Heart right ventricle (tissue), 16 donors: ENCODE measurements at regions not wholly inside any gene's neighbourhood (a gene's known extent, or its start where the extent isn't known, plus 50 kb on each side); places are given as distances from the start of the nearest gene placed in this dataset.

Experiments
- ATAC-seq, 8 donors: fragments of 200-7000 bp; cut with Tn5 transposase; one replicate each; pipeline ENCODE4 v1.9.1; 2020; ENCODE audit warnings: mild to moderate bottlenecking in 8 of 8, moderate library complexity in 8 of 8, moderate number of reproducible peaks in 1 of 8
- DNase-seq, 2 donors: peaks; one replicate each; pipeline ENCODE4 v3.0.0-alpha.2; 2020
- H3K27ac ChIP-seq, 10 donors: fragments of 200-600 bp; sonication (generic) in 2 of 10; one replicate each; pipeline versions ENCODE4 v1.5.0 to v1.8.0; 2020 to 2022; ENCODE audit warnings: mild to moderate bottlenecking in 3 of 10
- H3K27me3 ChIP-seq, 7 donors: fragments of 200-600 bp; one replicate each; pipeline ENCODE4 v1.8.0; 2021 to 2022; ENCODE audit warnings: mild to moderate bottlenecking in 2 of 7
- H3K36me3 ChIP-seq, 9 donors: fragments of 200-600 bp; sonication (generic) in 1 of 9; one replicate each; pipeline versions ENCODE4 v1.5.0 to v1.8.0; 2020 to 2022; ENCODE audit warnings: mild to moderate bottlenecking in 2 of 9
- H3K4me1 ChIP-seq, 9 donors: fragments of 200-600 bp; sonication (generic) in 1 of 9; one replicate each; pipeline versions ENCODE4 v1.5.0 to v1.8.0; 2020 to 2022; ENCODE audit warnings: mild to moderate bottlenecking in 4 of 9
- H3K4me3 ChIP-seq, 10 donors: fragments of 200-600 bp; sonication (generic) in 2 of 10; one replicate each; pipeline versions ENCODE4 v1.5.0 to v1.8.0; 2020 to 2022; ENCODE audit warnings: mild to moderate bottlenecking in 7 of 10, moderate library complexity in 2 of 10
- H3K9me3 ChIP-seq, 11 donors: fragments of 200-600 bp in 10 of 11; sonication (generic) in 2 of 11; one replicate each; pipeline versions ENCODE4 v1.5.0 to v1.8.0; 2013 to 2022; ENCODE audit warnings: mild to moderate bottlenecking in 2 of 11, control low read depth in 1 of 11, moderate library complexity in 1 of 11
- CTCF ChIP-seq, 9 donors: fragments of 200-600 bp; sonication (generic) in 2 of 9; IDR thresholded peaks; one replicate each; pipeline versions ENCODE4 v1.5.0 to v1.8.0; 2021 to 2022; ENCODE audit warnings: antibody characterized with exemption in 9 of 9, mild to moderate bottlenecking in 5 of 9, moderate library complexity in 1 of 9
- WGBS, 2 donors: extraction: QIAGEN DNeasy Blood & Tissue Kit; methylation state at CpG; one replicate each; pipeline ENCODE4 v1.1.7; 2013; ENCODE audit warnings: inconsistent platforms in 1 of 2; 5-methylcytosine and 5-hydroxymethylcytosine counted together
- intact Hi-C, 10 donors: fragments of 100-400 bp; cut with DNase I; formaldehyde crosslinking; loops; one replicate each; pipeline versions ENCODE4 v1.11.1 to v1.14.2; 2022
- donor health status: Arrhythmogenic right ventricular cardiomyopathy.
- donor health status: ischemic (EF 13 %, LVEDD 7.1; RV severe dilation, severe dysfunction).
- donor health status: healthy with polysubstance abuse.
- donor health status: DM: no; HTN: yes; CAD: no.
- donor health status: DM: no; HTN: no; CAD: no.
- donor health status: ischemic (EF 25% LVEDD 6.9; RV normal size, moderate dysfunction).
- donor health status: ischemic (EF 25% LVEDD 5.7; RV mildly dilated, moderate dysfunction).
- donor health status: healthy.
- donor health status: DM: yes; HTN: yes; CAD: no.
- donor health status: Ischemic cardiomyopathy.
- donor health status: ischemic (EF 35%, LVEDD 5.7; RV mildly dilated, moderate dysfunction).
- donor health status: nonischemic (EF 11% LVEDD 7.7; RV severe dilation, severe dysfunction).
- donor health status: DM: yes; HTN: yes; CAD: no.
- donor health status: PGD.
- donor health status: ischemic (EF 29% LVEDD 5.4; RV normal size, mild dysfunction).
- donor health status: nonischemic (EF 23%, LVEDD 6.1; RV moderate dilation, normal function).

- H3K27ac ChIP-seq: no peak overlapping the region
- H3K4me3 ChIP-seq: no peak overlapping the region
- ATAC-seq (no peak), DNase-seq (no peak)
- 85 to 93% methylated on average over 5 of the region's 5 CpGs for WGBS, 2 donors
- intact Hi-C loops: no loop called here
- H3K36me3 ChIP-seq: no peaks in the 10 kb centered on the region
- H3K9me3 ChIP-seq: peaks cover 0 to under 1% (median 0%) of the 10 kb centered on the region in 11 donors
- peaks cover 0 to 3% (median 0%) of the 10 kb centered on the region in 7 donors for H3K27me3 ChIP-seq
- no peak for TF ChIP-seq CTCF (IDR thresholded peaks at IDR 0.05)
- H3K4me1 ChIP-seq: no peaks in the 10 kb centered on the region
Measured at GRCh38 chr9:89246840-89247239, 64.2 kb upstream of the CKS2 start.

DNA sequence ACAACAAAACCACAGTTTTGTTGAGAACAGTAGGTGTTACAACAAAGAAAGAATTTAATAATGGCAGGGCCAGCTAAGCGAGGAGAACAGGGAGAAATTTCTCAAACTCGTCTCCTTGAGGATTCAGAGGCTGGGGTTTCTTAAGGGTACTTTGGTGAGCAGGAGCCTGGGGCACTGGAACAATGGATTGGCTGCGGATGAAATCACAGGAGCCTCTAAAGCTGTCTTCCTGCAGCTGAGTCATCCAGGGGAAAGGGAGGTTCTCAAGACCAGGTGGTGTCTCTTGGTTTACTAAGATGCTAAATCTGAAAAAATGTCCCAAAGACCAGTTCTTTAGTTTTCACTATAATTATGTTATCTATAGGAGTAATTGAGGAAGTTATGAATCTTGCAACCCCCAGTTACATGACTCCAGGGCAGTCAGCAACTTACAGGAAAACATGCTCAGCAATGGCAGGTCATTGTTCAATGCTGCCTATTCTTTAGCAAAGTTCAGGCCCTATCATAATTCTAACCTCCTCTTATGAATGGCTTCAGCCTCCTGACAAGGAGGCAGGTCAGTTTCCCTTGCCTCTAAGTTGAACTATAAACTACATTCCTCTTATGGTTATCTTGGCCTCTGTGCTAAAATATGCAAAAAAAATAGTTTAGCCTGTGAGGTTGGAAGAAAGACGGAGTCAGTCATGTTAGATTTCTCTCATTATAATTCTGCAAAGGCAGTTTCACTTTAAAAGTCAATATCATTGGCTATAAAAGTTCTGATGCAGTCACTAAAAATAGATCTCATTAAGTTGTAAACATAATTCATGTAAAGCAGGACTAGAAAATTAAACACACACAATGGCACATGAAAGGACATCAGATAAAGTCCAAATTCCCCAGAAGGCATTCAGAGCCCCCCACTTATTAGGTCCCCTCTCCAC, 63.3 kb upstream of the CKS2 start:
- WGBS, 2 donors: 67 to 76% methylated on average over 4 of the region's 4 CpGs

GRCh38 chr9:89249001-89249400, 62.0 kb upstream of the CKS2 start:
- Histone ChIP-seq H3K27me3 (peaks cover 0 to 3% (median 0%) of the 10 kb centered on the region in 7 donors), H3K9me3 (peaks cover 0 to 6% (median 0%) of the 10 kb centered on the region in 11 donors), H3K27ac (no peak overlapping the region), H3K4me3 (no peak overlapping the region), H3K4me1 (no peaks in the 10 kb centered on the region), H3K36me3 (no peaks in the 10 kb centered on the region)
- no peak for TF ChIP-seq CTCF (IDR thresholded peaks at IDR 0.05)
- no peak for DNase-seq
- intact Hi-C loops: no loop called here
- 94 to 96% methylated on average over 3 of the region's 3 CpGs for WGBS, 2 donors
- ATAC-seq: no peak

More for the DNA sequence above, 63.3 kb upstream of the CKS2 start:
- H3K27ac ChIP-seq: no peak overlapping the region
- intact Hi-C loops: no loop called here
- no peak overlapping the region for H3K4me3 ChIP-seq
- H3K4me1 ChIP-seq: no peaks in the 10 kb centered on the region
- peaks cover 0 to 3% (median 0%) of the 10 kb centered on the region in 7 donors for H3K27me3 ChIP-seq
- no peak for TF ChIP-seq CTCF (IDR thresholded peaks at IDR 0.05)
- no peak for ATAC-seq
- H3K36me3 ChIP-seq: no peaks in the 10 kb centered on the region
- peaks cover 0 to 6% (median 0%) of the 10 kb centered on the region in 11 donors for H3K9me3 ChIP-seq
- DNase-seq: no peak

GRCh38 chr9:89252651-89253267, 58.2 kb upstream of the CKS2 start:
- DNase-seq (no peak), ATAC-seq (no peak)
- H3K4me3 ChIP-seq: no peak overlapping the region
- H3K27ac ChIP-seq: no peak overlapping the region
- H3K27me3 ChIP-seq: peaks cover 0 to under 1% (median 0%) of the 10 kb centered on the region in 7 donors
- 84 to 87% methylated on average over 8 of the region's 8 CpGs for WGBS, 2 donors
- no peak for TF ChIP-seq CTCF (IDR thresholded peaks at IDR 0.05)
- peaks cover 0 to 9% (median 0%) of the 10 kb centered on the region in 11 donors for H3K9me3 ChIP-seq
- no peaks in the 10 kb centered on the region for H3K4me1 ChIP-seq
- intact Hi-C loops: no loop called here
- no peaks in the 10 kb centered on the region for H3K36me3 ChIP-seq
